SK-N-SH treated with all-trans-retinoic acid at 6 μM for 48 hours (cell line): ENCODE measurements at regions not wholly inside any gene's neighbourhood (a gene's known extent, or its start where the extent isn't known, plus 50 kb on each side); places are given as distances from the start of the nearest gene placed in this dataset.

ENCODE experiments used
- ATAC-seq: fragments of 200-7000 bp; cut with Tn5 transposase; 3 replicates; pipeline ENCODE4 v1.9.1; 2020; ENCODE audit warnings: mild to moderate bottlenecking, moderate library complexity
- ARNTL ChIP-seq: fragments of 450-650 bp; formaldehyde crosslinking; IDR thresholded peaks from 2 replicates; pipeline ENCODE4 v1.5.0; 2020; ENCODE audit warnings: low read depth, mild to moderate bottlenecking, moderate library complexity, borderline replicate concordance
- BACH2 ChIP-seq: fragments of 250-450 bp; sonication (Bioruptor Pico); IDR thresholded peaks from 2 replicates; pipeline ENCODE4 v1.9.0; 2021; ENCODE audit warnings: mild to moderate bottlenecking, borderline replicate concordance
- CSDC2 ChIP-seq: fragments of 250-450 bp; sonication (Bioruptor Pico); IDR thresholded peaks from 2 replicates; pipeline ENCODE4 v1.5.0; 2020; ENCODE audit warnings: mild to moderate bottlenecking, moderate library complexity
- ESRRG ChIP-seq: fragments of 250-450 bp; sonication (Bioruptor Pico); IDR thresholded peaks from 2 replicates; pipeline ENCODE4 v1.6.1; 2021; ENCODE audit warnings: mild to moderate bottlenecking
- GLIS3 ChIP-seq: fragments of 250-450 bp; sonication (Bioruptor Pico); IDR thresholded peaks from 2 replicates; pipeline ENCODE4 v1.5.0; 2020; ENCODE audit warnings: mild to moderate bottlenecking, moderate library complexity
- OSR1 ChIP-seq: fragments of 250-450 bp; sonication (Bioruptor Pico); IDR thresholded peaks from 2 replicates; pipeline ENCODE4 v1.8.0; 2022; ENCODE audit warnings: moderate library complexity, mild to moderate bottlenecking, inconsistent platforms
- PPARA ChIP-seq: fragments of 250-450 bp; sonication (Bioruptor Pico); IDR thresholded peaks from 2 replicates; pipeline ENCODE4 v1.5.0; 2020; ENCODE audit warnings: mild to moderate bottlenecking, borderline replicate concordance
- RARB ChIP-seq: fragments of 250-450 bp; sonication (Bioruptor Pico); IDR thresholded peaks from 2 replicates; pipeline ENCODE4 v1.8.0; 2021; ENCODE audit warnings: mild to moderate bottlenecking, moderate library complexity
- SNAI2 ChIP-seq: fragments of 250-450 bp; sonication (Bioruptor Pico); IDR thresholded peaks from 2 replicates; pipeline ENCODE4 v1.5.0; 2020; ENCODE audit warnings: mild to moderate bottlenecking, moderate library complexity
- TCF4 ChIP-seq: fragments of 250-450 bp; sonication (Bioruptor Pico); IDR thresholded peaks from 2 replicates; pipeline ENCODE4 v1.8.0; 2021; ENCODE audit warnings: mild to moderate bottlenecking, moderate library complexity, borderline replicate concordance
- TOX ChIP-seq: fragments of 250-450 bp; sonication (Bioruptor Pico); IDR thresholded peaks from 2 replicates; pipeline ENCODE4 v1.8.0; 2021; ENCODE audit warnings: mild to moderate bottlenecking, moderate library complexity, borderline replicate concordance
- ZC3H10 ChIP-seq: fragments of 250-450 bp; sonication (Bioruptor Pico); IDR thresholded peaks from 2 replicates; pipeline ENCODE4 v1.5.1; 2021; ENCODE audit warnings: mild to moderate bottlenecking, moderate library complexity
- ZFP3 ChIP-seq: fragments of 250-450 bp; sonication (Bioruptor Pico); IDR thresholded peaks from 2 replicates; pipeline ENCODE4 v1.5.0; 2020; ENCODE audit warnings: mild to moderate bottlenecking, moderate library complexity
- ZFP30 ChIP-seq: fragments of 450-650 bp; formaldehyde crosslinking; IDR thresholded peaks from 2 replicates; pipeline ENCODE4 v1.5.0; 2022; ENCODE audit warnings: mild to moderate bottlenecking, moderate library complexity
- ZNF565 ChIP-seq: fragments of 450-650 bp; formaldehyde crosslinking; conservative IDR thresholded peaks from 2 replicates; pipeline ENCODE4 v1.5.0; 2020; ENCODE audit warnings: low read depth, mild to moderate bottlenecking, moderate library complexity
- ZNF70 ChIP-seq: fragments of 450-650 bp; formaldehyde crosslinking; IDR thresholded peaks from 2 replicates; pipeline ENCODE4 v1.5.0; 2020; ENCODE audit warnings: mild to moderate bottlenecking, moderate library complexity
- ZNF8 ChIP-seq: fragments of 450-650 bp; formaldehyde crosslinking; IDR thresholded peaks from 2 replicates; pipeline ENCODE4 v1.5.0; 2020; ENCODE audit warnings: mild to moderate bottlenecking, moderate library complexity
- TF ChIP-seq, protein P1 (sequence below): fragments of 250-450 bp; sonication (Bioruptor Pico); IDR thresholded peaks from 2 replicates; pipeline ENCODE4 v1.5.1; 2020; ENCODE audit warnings: low read depth, mild to moderate bottlenecking, moderate library complexity
- TF ChIP-seq, protein P2 (sequence below): fragments of 250-450 bp; sonication (Bioruptor Pico); IDR thresholded peaks from 2 replicates; pipeline ENCODE4 v1.5.1; 2021; ENCODE audit warnings: mild to moderate bottlenecking, moderate library complexity
- TF ChIP-seq, protein P3 (sequence below): fragments of 250-450 bp; sonication (Bioruptor Pico); IDR thresholded peaks from 2 replicates; pipeline ENCODE4 v1.8.0; 2020; ENCODE audit warnings: mild to moderate bottlenecking, moderate library complexity, borderline replicate concordance
- TF ChIP-seq, protein P4 (sequence below): fragments of 250-450 bp; sonication (Bioruptor Pico); IDR thresholded peaks from 2 replicates; pipeline ENCODE4 v1.5.0; 2020; ENCODE audit warnings: mild to moderate bottlenecking, moderate library complexity
- TF ChIP-seq, protein P5 (sequence below): fragments of 250-450 bp; sonication (Bioruptor Pico); IDR thresholded peaks from 2 replicates; pipeline ENCODE4 v1.8.0; 2021; ENCODE audit warnings: low read depth, mild to moderate bottlenecking, moderate library complexity, borderline replicate concordance

DNA sequence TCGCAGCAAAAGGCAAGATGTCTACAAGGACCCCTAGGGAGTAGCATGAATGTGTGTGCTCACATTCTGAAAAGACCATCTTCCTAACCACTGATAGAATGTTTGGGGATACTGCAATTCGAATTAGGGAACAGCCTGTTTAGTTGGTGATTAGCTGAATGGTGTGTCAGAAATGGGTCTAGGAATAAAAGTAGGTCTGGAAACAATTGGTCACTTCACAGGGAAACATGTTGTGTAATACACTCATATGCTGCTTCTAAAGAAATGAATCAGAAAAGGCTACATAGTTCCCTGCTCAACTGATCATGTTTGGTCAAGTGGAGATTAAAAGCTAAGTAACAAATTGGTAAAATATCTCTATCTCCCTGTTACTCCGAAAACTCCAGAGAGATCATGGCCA is 2362.4 kb upstream of the TENM3 start:
- TF ChIP-seq BACH2 (no peak), PPARA (no peak), ESRRG (CRISPR knock-in tag) (no peak), ZFP3 (no peak), OSR1 (no peak), CSDC2 (CRISPR knock-in tag) (no peak), ZNF565 (no peak), ZNF70 (no peak), TCF4 (no peak), ZC3H10 (no peak), RARB (no peak), ZNF8 (CRISPR knock-in tag) (no peak), ARNTL (CRISPR knock-in tag) (no peak), SNAI2 (CRISPR knock-in tag) (no peak)
- TF ChIP-seq, protein P1, sequence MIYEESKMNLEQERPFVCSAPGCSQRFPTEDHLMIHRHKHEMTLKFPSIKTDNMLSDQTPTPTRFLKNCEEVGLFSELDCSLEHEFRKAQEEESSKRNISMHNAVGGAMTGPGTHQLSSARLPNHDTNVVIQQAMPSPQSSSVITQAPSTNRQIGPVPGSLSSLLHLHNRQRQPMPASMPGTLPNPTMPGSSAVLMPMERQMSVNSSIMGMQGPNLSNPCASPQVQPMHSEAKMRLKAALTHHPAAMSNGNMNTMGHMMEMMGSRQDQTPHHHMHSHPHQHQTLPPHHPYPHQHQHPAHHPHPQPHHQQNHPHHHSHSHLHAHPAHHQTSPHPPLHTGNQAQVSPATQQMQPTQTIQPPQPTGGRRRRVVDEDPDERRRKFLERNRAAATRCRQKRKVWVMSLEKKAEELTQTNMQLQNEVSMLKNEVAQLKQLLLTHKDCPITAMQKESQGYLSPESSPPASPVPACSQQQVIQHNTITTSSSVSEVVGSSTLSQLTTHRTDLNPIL (CRISPR knock-in tag) = no peak
- TF ChIP-seq, protein P2, sequence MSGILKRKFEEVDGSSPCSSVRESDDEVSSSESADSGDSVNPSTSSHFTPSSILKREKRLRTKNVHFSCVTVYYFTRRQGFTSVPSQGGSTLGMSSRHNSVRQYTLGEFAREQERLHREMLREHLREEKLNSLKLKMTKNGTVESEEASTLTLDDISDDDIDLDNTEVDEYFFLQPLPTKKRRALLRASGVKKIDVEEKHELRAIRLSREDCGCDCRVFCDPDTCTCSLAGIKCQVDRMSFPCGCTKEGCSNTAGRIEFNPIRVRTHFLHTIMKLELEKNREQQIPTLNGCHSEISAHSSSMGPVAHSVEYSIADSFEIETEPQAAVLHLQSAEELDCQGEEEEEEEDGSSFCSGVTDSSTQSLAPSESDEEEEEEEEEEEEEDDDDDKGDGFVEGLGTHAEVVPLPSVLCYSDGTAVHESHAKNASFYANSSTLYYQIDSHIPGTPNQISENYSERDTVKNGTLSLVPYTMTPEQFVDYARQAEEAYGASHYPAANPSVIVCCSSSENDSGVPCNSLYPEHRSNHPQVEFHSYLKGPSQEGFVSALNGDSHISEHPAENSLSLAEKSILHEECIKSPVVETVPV (CRISPR knock-in tag) = no peak
- TF ChIP-seq, protein P3, sequence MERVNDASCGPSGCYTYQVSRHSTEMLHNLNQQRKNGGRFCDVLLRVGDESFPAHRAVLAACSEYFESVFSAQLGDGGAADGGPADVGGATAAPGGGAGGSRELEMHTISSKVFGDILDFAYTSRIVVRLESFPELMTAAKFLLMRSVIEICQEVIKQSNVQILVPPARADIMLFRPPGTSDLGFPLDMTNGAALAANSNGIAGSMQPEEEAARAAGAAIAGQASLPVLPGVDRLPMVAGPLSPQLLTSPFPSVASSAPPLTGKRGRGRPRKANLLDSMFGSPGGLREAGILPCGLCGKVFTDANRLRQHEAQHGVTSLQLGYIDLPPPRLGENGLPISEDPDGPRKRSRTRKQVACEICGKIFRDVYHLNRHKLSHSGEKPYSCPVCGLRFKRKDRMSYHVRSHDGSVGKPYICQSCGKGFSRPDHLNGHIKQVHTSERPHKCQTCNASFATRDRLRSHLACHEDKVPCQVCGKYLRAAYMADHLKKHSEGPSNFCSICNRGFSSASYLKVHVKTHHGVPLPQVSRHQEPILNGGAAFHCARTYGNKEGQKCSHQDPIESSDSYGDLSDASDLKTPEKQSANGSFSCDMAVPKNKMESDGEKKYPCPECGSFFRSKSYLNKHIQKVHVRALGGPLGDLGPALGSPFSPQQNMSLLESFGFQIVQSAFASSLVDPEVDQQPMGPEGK (CRISPR knock-in tag) = no peak
- TF ChIP-seq, protein P4, sequence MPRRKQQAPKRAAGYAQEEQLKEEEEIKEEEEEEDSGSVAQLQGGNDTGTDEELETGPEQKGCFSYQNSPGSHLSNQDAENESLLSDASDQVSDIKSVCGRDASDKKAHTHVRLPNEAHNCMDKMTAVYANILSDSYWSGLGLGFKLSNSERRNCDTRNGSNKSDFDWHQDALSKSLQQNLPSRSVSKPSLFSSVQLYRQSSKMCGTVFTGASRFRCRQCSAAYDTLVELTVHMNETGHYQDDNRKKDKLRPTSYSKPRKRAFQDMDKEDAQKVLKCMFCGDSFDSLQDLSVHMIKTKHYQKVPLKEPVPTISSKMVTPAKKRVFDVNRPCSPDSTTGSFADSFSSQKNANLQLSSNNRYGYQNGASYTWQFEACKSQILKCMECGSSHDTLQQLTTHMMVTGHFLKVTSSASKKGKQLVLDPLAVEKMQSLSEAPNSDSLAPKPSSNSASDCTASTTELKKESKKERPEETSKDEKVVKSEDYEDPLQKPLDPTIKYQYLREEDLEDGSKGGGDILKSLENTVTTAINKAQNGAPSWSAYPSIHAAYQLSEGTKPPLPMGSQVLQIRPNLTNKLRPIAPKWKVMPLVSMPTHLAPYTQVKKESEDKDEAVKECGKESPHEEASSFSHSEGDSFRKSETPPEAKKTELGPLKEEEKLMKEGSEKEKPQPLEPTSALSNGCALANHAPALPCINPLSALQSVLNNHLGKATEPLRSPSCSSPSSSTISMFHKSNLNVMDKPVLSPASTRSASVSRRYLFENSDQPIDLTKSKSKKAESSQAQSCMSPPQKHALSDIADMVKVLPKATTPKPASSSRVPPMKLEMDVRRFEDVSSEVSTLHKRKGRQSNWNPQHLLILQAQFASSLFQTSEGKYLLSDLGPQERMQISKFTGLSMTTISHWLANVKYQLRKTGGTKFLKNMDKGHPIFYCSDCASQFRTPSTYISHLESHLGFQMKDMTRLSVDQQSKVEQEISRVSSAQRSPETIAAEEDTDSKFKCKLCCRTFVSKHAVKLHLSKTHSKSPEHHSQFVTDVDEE (CRISPR knock-in tag) = no peak
- ATAC-seq = no peak

DNA sequence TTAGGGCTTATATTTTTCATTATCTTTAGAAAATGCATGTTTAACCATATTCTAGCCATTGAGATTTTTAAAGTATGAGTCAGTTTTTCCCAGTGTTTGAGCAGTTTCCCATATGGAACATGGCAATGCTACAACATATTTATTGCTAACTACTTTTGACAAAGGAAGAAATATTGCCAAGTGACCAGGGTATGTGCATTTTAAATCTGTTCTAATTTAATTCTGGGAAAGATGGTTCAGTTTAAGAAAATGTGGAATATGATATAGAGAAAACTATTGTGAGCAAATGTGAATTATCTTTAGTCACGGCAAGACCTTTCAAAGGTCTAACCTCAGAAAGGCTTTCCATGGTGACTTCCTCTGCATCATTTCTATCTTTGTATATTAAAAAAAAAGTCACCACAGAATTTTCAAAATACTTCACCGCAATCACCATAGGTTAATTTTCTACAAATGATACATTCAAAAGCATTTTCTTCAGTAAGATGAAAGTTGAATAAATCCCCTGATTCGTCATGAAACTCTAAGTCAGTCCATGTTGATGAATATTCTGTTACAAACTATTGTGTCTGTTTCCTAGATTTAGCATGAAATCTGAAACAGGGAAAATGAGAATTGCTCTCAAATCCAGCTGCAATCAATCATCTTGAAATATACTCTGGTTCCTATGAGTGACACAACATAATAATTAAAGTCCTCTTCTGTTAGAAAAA is 2349.0 kb upstream of the TENM3 start:
- no peak for TF ChIP-seq ZNF8 (CRISPR knock-in tag)
- TF ChIP-seq, protein P2 (CRISPR knock-in tag) = no peak
- no peak for TF ChIP-seq ZFP30 (CRISPR knock-in tag)
- no peak for TF ChIP-seq TCF4
- peak; percentile 64; the same call in 1 of the 2 replicates for TF ChIP-seq TOX (CRISPR knock-in tag)
- peak; percentile 88 for ATAC-seq

DNA sequence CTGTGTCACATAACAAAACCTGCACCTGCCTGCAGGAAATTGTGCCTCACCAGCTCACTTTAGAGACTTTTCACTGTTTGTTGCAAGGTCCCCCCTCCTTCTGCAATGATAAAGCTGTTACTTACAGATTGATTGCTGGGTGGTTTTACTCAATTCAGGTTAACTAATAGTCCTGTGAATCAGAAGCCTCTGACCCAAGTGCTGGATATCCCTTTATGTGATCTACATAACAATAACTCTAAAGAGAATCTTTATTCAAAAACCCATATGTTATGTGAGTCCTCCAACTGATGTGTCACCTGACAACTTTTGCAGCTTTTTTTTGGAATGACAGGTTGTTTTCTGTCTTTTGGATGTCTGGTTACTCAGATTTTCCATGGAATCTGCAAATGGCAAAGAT is 2323.6 kb upstream of the TENM3 start:
- no peak for ATAC-seq
- TF ChIP-seq TOX (CRISPR knock-in tag) (no peak), ZNF70 (no peak), CSDC2 (CRISPR knock-in tag) (no peak), PPARA (no peak), BACH2 (no peak), ZC3H10 (no peak), RARB (no peak), ARNTL (CRISPR knock-in tag) (no peak), GLIS3 (no peak), ZFP30 (CRISPR knock-in tag) (no peak), ZNF8 (CRISPR knock-in tag) (no peak), ZFP3 (no peak)
- TF ChIP-seq, protein P5, sequence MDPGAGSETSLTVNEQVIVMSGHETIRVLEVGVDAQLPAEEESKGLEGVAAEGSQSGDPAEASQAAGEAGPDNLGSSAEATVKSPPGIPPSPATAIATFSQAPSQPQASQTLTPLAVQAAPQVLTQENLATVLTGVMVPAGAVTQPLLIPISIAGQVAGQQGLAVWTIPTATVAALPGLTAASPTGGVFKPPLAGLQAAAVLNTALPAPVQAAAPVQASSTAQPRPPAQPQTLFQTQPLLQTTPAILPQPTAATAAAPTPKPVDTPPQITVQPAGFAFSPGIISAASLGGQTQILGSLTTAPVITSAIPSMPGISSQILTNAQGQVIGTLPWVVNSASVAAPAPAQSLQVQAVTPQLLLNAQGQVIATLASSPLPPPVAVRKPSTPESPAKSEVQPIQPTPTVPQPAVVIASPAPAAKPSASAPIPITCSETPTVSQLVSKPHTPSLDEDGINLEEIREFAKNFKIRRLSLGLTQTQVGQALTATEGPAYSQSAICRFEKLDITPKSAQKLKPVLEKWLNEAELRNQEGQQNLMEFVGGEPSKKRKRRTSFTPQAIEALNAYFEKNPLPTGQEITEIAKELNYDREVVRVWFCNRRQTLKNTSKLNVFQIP (CRISPR knock-in tag) = no peak
- TF ChIP-seq, protein P2 (CRISPR knock-in tag) = no peak
- TF ChIP-seq, protein P1 (CRISPR knock-in tag) = no peak
